B cell (primary cell): ENCODE measurements at regions not wholly inside any gene's neighbourhood (a gene's known extent, or its start where the extent isn't known, plus 50 kb on each side); places are given as distances from the start of the nearest gene placed in this dataset.

Experiments
- EZH2 ChIP-seq: IDR thresholded peaks from 2 replicates; pipeline ENCODE4 v1.6.1; 2012; ENCODE audit warnings: borderline replicate concordance, low read depth, mild to moderate bottlenecking, moderate library complexity, low read length; ENCODE audit not compliant: insufficient read depth, poor library complexity, severe bottlenecking
- TF ChIP-seq, protein P1 (sequence below): fragments of 200-600 bp; IDR thresholded peaks from one replicate; pipeline ENCODE4 v1.8.0; 2022; ENCODE audit warnings: antibody characterized with exemption, mild to moderate bottlenecking

DNA sequence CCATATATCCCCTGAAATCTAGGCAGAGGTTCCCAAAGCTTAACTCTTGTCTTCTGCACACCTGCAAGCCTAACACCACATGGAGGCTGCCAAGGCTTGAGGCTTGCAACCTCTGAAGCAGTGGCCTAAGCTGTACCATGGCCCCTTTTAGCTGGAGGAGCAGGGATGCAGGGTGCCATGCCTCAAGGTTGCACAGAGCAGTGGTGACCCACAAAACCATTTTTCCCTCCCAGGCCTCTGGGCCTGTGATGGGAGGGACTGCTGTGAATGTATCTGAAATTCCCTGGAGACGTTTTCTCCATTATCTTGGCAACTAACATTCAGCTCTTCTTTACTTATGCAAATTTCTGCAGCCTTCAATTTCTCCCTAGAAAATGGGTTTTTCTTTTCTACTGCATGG lies 210.0 kb upstream of the KITLG start:
- TF ChIP-seq, protein P1, sequence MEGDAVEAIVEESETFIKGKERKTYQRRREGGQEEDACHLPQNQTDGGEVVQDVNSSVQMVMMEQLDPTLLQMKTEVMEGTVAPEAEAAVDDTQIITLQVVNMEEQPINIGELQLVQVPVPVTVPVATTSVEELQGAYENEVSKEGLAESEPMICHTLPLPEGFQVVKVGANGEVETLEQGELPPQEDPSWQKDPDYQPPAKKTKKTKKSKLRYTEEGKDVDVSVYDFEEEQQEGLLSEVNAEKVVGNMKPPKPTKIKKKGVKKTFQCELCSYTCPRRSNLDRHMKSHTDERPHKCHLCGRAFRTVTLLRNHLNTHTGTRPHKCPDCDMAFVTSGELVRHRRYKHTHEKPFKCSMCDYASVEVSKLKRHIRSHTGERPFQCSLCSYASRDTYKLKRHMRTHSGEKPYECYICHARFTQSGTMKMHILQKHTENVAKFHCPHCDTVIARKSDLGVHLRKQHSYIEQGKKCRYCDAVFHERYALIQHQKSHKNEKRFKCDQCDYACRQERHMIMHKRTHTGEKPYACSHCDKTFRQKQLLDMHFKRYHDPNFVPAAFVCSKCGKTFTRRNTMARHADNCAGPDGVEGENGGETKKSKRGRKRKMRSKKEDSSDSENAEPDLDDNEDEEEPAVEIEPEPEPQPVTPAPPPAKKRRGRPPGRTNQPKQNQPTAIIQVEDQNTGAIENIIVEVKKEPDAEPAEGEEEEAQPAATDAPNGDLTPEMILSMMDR: no peak
- TF ChIP-seq EZH2: no peak
